ENCODE measurements at regions not wholly inside any gene's neighbourhood (a gene's known extent, or its start where the extent isn't known, plus 50 kb on each side); places are given as distances from the start of the nearest gene placed in this dataset.

GRCh38 chr10:3010334-3010733 lies 57.0 kb upstream of the PFKP start:
- ChIA-PET POLR2A (interaction anchor here (0.9 kb wide), 1 partner anchor 10 kb away, joined by 3 read pairs; no protein-coding TSS in a partner anchor), CTCF (interaction anchor here (1.3 to 1.8 kb wide), 2 partner anchors 33 to 34 kb away, joined by 4 to 5 read pairs; no protein-coding TSS in a partner anchor)
- H3K27ac Mint-ChIP-seq (ENCODE audit: low read depth, unreplicated experiment), result no peak overlapping the region
- no peak for DNase-seq (ENCODE audit: unreplicated experiment)
- peaks cover 8% of the 10 kb centered on the region for H3K9me3 Mint-ChIP-seq (ENCODE audit: unreplicated experiment)
- H3K4me3 Mint-ChIP-seq (ENCODE audit: unreplicated experiment), result no peak overlapping the region
- no peaks in the 10 kb centered on the region for H3K36me3 Mint-ChIP-seq (ENCODE audit: insufficient read depth, unreplicated experiment)
- no TSS peak for BruUV-seq (replicated peaks)
- H3K4me1 Mint-ChIP-seq (ENCODE audit: insufficient read depth, unreplicated experiment), result no peaks in the 10 kb centered on the region
- H3K27me3 Mint-ChIP-seq (ENCODE audit: insufficient read depth, unreplicated experiment), result peaks cover 100% of the 10 kb centered on the region
- no peak for TF ChIP-seq CTCF (IDR thresholded peaks at IDR 0.05; ENCODE audit: unreplicated experiment)
- intact Hi-C loops (cut with micrococcal nuclease), result no loop called here

- H3K36me3 Mint-ChIP-seq (ENCODE audit: insufficient read depth, unreplicated experiment), result no peaks in the 10 kb centered on the region
- ChIA-PET POLR2A (interaction anchor here (0.9 kb wide), 1 partner anchor 9 kb away, joined by 3 read pairs; no protein-coding TSS in a partner anchor), CTCF (interaction anchor here (0.6 to 1.3 kb wide), 3 partner anchors 35 to 1689 kb away, joined by 3 to 4 read pairs (median 3); no protein-coding TSS in a partner anchor)
- no TSS peak for BruUV-seq (replicated peaks)
- no peaks in the 10 kb centered on the region for H3K4me1 Mint-ChIP-seq (ENCODE audit: insufficient read depth, unreplicated experiment)
- no peak for TF ChIP-seq CTCF (IDR thresholded peaks at IDR 0.05; ENCODE audit: unreplicated experiment)
- H3K27ac Mint-ChIP-seq (ENCODE audit: low read depth, unreplicated experiment), result no peak overlapping the region
- peaks cover 100% of the 10 kb centered on the region for H3K27me3 Mint-ChIP-seq (ENCODE audit: insufficient read depth, unreplicated experiment)
- intact Hi-C loops (cut with micrococcal nuclease), result no loop called here
- no peak for DNase-seq (ENCODE audit: unreplicated experiment)
- H3K4me3 Mint-ChIP-seq (ENCODE audit: unreplicated experiment), result no peak overlapping the region
- peaks cover 8% of the 10 kb centered on the region for H3K9me3 Mint-ChIP-seq (ENCODE audit: unreplicated experiment)
Measured at GRCh38 chr10:3009341-3009740, 58.0 kb upstream of the PFKP start.

GRCh38 chr10:3008518-3009195 lies 58.7 kb upstream of the PFKP start:
- H3K27ac Mint-ChIP-seq (ENCODE audit: low read depth, unreplicated experiment), result no peak overlapping the region
- peaks cover 96% of the 10 kb centered on the region for H3K27me3 Mint-ChIP-seq (ENCODE audit: insufficient read depth, unreplicated experiment)
- DNase-seq (ENCODE audit: unreplicated experiment), result no peak
- POLR2A ChIA-PET, result no interaction called here
- CTCF ChIA-PET, result interaction anchor here (0.6 to 1.3 kb wide), 3 partner anchors 14 to 1688 kb away, joined by 3 to 4 read pairs (median 3); no protein-coding TSS in a partner anchor
- H3K4me3 Mint-ChIP-seq (ENCODE audit: unreplicated experiment), result no peak overlapping the region
- no peaks in the 10 kb centered on the region for H3K36me3 Mint-ChIP-seq (ENCODE audit: insufficient read depth, unreplicated experiment)
- H3K9me3 Mint-ChIP-seq (ENCODE audit: unreplicated experiment), result peaks cover 7% of the 10 kb centered on the region
- intact Hi-C loops (cut with micrococcal nuclease), result no loop called here
- H3K4me1 Mint-ChIP-seq (ENCODE audit: insufficient read depth, unreplicated experiment), result no peaks in the 10 kb centered on the region
- no TSS peak for BruUV-seq (replicated peaks)
- no peak for TF ChIP-seq CTCF (IDR thresholded peaks at IDR 0.05; ENCODE audit: unreplicated experiment)

GRCh38 chr10:3006607-3007006 lies 60.7 kb upstream of the PFKP start:
- no peak overlapping the region for H3K27ac Mint-ChIP-seq (ENCODE audit: low read depth, unreplicated experiment)
- ChIA-PET POLR2A (no interaction called here), CTCF (no interaction called here)
- no peaks in the 10 kb centered on the region for H3K9me3 Mint-ChIP-seq (ENCODE audit: unreplicated experiment)
- no peaks in the 10 kb centered on the region for H3K4me1 Mint-ChIP-seq (ENCODE audit: insufficient read depth, unreplicated experiment)
- H3K4me3 Mint-ChIP-seq (ENCODE audit: unreplicated experiment), result no peak overlapping the region
- DNase-seq (ENCODE audit: unreplicated experiment), result no peak
- peaks cover 85% of the 10 kb centered on the region for H3K27me3 Mint-ChIP-seq (ENCODE audit: insufficient read depth, unreplicated experiment)
- H3K36me3 Mint-ChIP-seq (ENCODE audit: insufficient read depth, unreplicated experiment), result no peaks in the 10 kb centered on the region
- no peak for TF ChIP-seq CTCF (IDR thresholded peaks at IDR 0.05; ENCODE audit: unreplicated experiment)
- intact Hi-C loops (cut with micrococcal nuclease), result no loop called here
- no TSS peak for BruUV-seq (replicated peaks)

Data from MCF 10A (cell line).